ENCODE measurements at regions not wholly inside any gene's neighbourhood (a gene's known extent, or its start where the extent isn't known, plus 50 kb on each side); places are given as distances from the start of the nearest gene placed in this dataset.
"Not testable (repeated sequence)": the region's sequence is repeated elsewhere in the genome, so short reads cannot be mapped to it uniquely, and the experiment has no call there.

GRCh38 chr2:57488061-57488460, 558.5 kb upstream of the VRK2 start:
- no peaks in the 10 kb centered on the region for H3K27me3 ChIP-seq (ENCODE audit: control insufficient read depth in 3 of 3, insufficient read depth in 3 of 3, low read length in 3 of 3)
- H3K27ac ChIP-seq (ENCODE audit: low read depth in 1 of 3, low read length in 2 of 3): no peak overlapping the region
- no peaks in the 10 kb centered on the region for H3K9me3 ChIP-seq (ENCODE audit: control insufficient read depth in 2 of 2, insufficient read depth in 1 of 2, low read depth in 1 of 2, low read length in 1 of 2)
- FAIRE-seq: no peak
- no peaks in the 10 kb centered on the region for H3K4me1 ChIP-seq (ENCODE audit: control insufficient read depth in 3 of 3, insufficient read depth in 2 of 3, low read depth in 1 of 3, low read length in 2 of 3)
- no peaks in the 10 kb centered on the region for H3K36me3 ChIP-seq (ENCODE audit: control insufficient read depth in 3 of 3, insufficient read depth in 2 of 3, low read depth in 1 of 3, low read length in 3 of 3)
- no peak for DNase-seq
- H3K4me3 ChIP-seq (ENCODE audit: low read depth in 1 of 3, low read length in 3 of 3): no peak overlapping the region

- no peak for DNase-seq
- no peak for FAIRE-seq
- no peak overlapping the region for H3K27ac ChIP-seq (ENCODE audit: low read depth in 1 of 3, low read length in 2 of 3)
- no peaks in the 10 kb centered on the region for H3K9me3 ChIP-seq (ENCODE audit: control insufficient read depth in 2 of 2, insufficient read depth in 1 of 2, low read depth in 1 of 2, low read length in 1 of 2)
- H3K27me3 ChIP-seq (ENCODE audit: control insufficient read depth in 3 of 3, insufficient read depth in 3 of 3, low read length in 3 of 3): no peaks in the 10 kb centered on the region
- H3K4me1 ChIP-seq (ENCODE audit: control insufficient read depth in 3 of 3, insufficient read depth in 2 of 3, low read depth in 1 of 3, low read length in 2 of 3): no peaks in the 10 kb centered on the region
- 28 to 58% (median 53%) methylated on average over 1 of the region's 1 CpG for WGBS, 3 donors
- no peaks in the 10 kb centered on the region for H3K36me3 ChIP-seq (ENCODE audit: control insufficient read depth in 3 of 3, insufficient read depth in 2 of 3, low read depth in 1 of 3, low read length in 3 of 3)
- H3K4me3 ChIP-seq (ENCODE audit: low read depth in 1 of 3, low read length in 3 of 3): no peak overlapping the region
These were observed 555.9 kb upstream of the VRK2 start for GRCh38 chr2:57490741-57491140.

- Histone ChIP-seq H3K27ac (ENCODE audit: low read depth in 1 of 3, low read length in 2 of 3) (no peak overlapping the region), H3K4me3 (ENCODE audit: low read depth in 1 of 3, low read length in 3 of 3) (no peak overlapping the region), H3K36me3 (ENCODE audit: control insufficient read depth in 3 of 3, insufficient read depth in 2 of 3, low read depth in 1 of 3, low read length in 3 of 3) (no peaks in the 10 kb centered on the region), H3K9me3 (ENCODE audit: control insufficient read depth in 2 of 2, insufficient read depth in 1 of 2, low read depth in 1 of 2, low read length in 1 of 2) (no peaks in the 10 kb centered on the region), H3K4me1 (ENCODE audit: control insufficient read depth in 3 of 3, insufficient read depth in 2 of 3, low read depth in 1 of 3, low read length in 2 of 3) (no peaks in the 10 kb centered on the region), H3K27me3 (ENCODE audit: control insufficient read depth in 3 of 3, insufficient read depth in 3 of 3, low read length in 3 of 3) (no peaks in the 10 kb centered on the region)
- 75 to 86% (median 84%) methylated on average over 3 of the region's 3 CpGs for WGBS, 3 donors
- FAIRE-seq: no peak
- no peak for DNase-seq
These were observed 555.4 kb upstream of the VRK2 start for GRCh38 chr2:57491213-57491612.

GRCh38 chr2:57493966-57494365, 552.6 kb upstream of the VRK2 start:
- not testable (repeated sequence) for DNase-seq; H3K4me1 ChIP-seq (ENCODE audit: control insufficient read depth in 3 of 3, insufficient read depth in 2 of 3, low read depth in 1 of 3, low read length in 2 of 3); H3K9me3 ChIP-seq (ENCODE audit: control insufficient read depth in 2 of 2, insufficient read depth in 1 of 2, low read depth in 1 of 2, low read length in 1 of 2); FAIRE-seq; H3K27ac ChIP-seq (ENCODE audit: low read depth in 1 of 3, low read length in 2 of 3); H3K27me3 ChIP-seq (ENCODE audit: control insufficient read depth in 3 of 3, insufficient read depth in 3 of 3, low read length in 3 of 3); H3K36me3 ChIP-seq (ENCODE audit: control insufficient read depth in 3 of 3, insufficient read depth in 2 of 3, low read depth in 1 of 3, low read length in 3 of 3); H3K4me3 ChIP-seq (ENCODE audit: low read depth in 1 of 3, low read length in 3 of 3)
- WGBS, 3 donors: 76 to 84% (median 78%) methylated on average over 4 of the region's 4 CpGs

- DNase-seq (peak; percentile 36 to 49), FAIRE-seq (no peak)
- no peaks in the 10 kb centered on the region for H3K9me3 ChIP-seq (ENCODE audit: control insufficient read depth in 2 of 2, insufficient read depth in 1 of 2, low read depth in 1 of 2, low read length in 1 of 2)
- H3K4me1 ChIP-seq (ENCODE audit: control insufficient read depth in 3 of 3, insufficient read depth in 2 of 3, low read depth in 1 of 3, low read length in 2 of 3): no peaks in the 10 kb centered on the region
- H3K4me3 ChIP-seq (ENCODE audit: low read depth in 1 of 3, low read length in 3 of 3): no peak overlapping the region
- no peaks in the 10 kb centered on the region for H3K27me3 ChIP-seq (ENCODE audit: control insufficient read depth in 3 of 3, insufficient read depth in 3 of 3, low read length in 3 of 3)
- H3K36me3 ChIP-seq (ENCODE audit: control insufficient read depth in 3 of 3, insufficient read depth in 2 of 3, low read depth in 1 of 3, low read length in 3 of 3): no peaks in the 10 kb centered on the region
- WGBS, 3 donors: 9 to 20% (median 11%) methylated on average over 3 of the region's 3 CpGs
- no peak overlapping the region for H3K27ac ChIP-seq (ENCODE audit: low read depth in 1 of 3, low read length in 2 of 3)
These were observed 549.0 kb upstream of the VRK2 start for GRCh38 chr2:57497489-57498096.

- Histone ChIP-seq H3K27ac (ENCODE audit: low read depth in 1 of 3, low read length in 2 of 3) (no peak overlapping the region), H3K27me3 (ENCODE audit: control insufficient read depth in 3 of 3, insufficient read depth in 3 of 3, low read length in 3 of 3) (no peaks in the 10 kb centered on the region), H3K36me3 (ENCODE audit: control insufficient read depth in 3 of 3, insufficient read depth in 2 of 3, low read depth in 1 of 3, low read length in 3 of 3) (no peaks in the 10 kb centered on the region), H3K9me3 (ENCODE audit: control insufficient read depth in 2 of 2, insufficient read depth in 1 of 2, low read depth in 1 of 2, low read length in 1 of 2) (no peaks in the 10 kb centered on the region), H3K4me3 (ENCODE audit: low read depth in 1 of 3, low read length in 3 of 3) (no peak overlapping the region), H3K4me1 (ENCODE audit: control insufficient read depth in 3 of 3, insufficient read depth in 2 of 3, low read depth in 1 of 3, low read length in 2 of 3) (no peaks in the 10 kb centered on the region)
- no peak for DNase-seq
- WGBS, 3 donors: 6 to 49% (median 45%) methylated on average over 1 of the region's 1 CpG
- FAIRE-seq: no peak
These were observed 541.8 kb upstream of the VRK2 start for GRCh38 chr2:57504787-57505186.

GRCh38 chr2:57509189-57509588, 537.4 kb upstream of the VRK2 start:
- FAIRE-seq (no peak), DNase-seq (no peak)
- Histone ChIP-seq H3K4me3 (ENCODE audit: low read depth in 1 of 3, low read length in 3 of 3) (no peak overlapping the region), H3K4me1 (ENCODE audit: control insufficient read depth in 3 of 3, insufficient read depth in 2 of 3, low read depth in 1 of 3, low read length in 2 of 3) (no peaks in the 10 kb centered on the region), H3K9me3 (ENCODE audit: control insufficient read depth in 2 of 2, insufficient read depth in 1 of 2, low read depth in 1 of 2, low read length in 1 of 2) (no peaks in the 10 kb centered on the region), H3K27ac (ENCODE audit: low read depth in 1 of 3, low read length in 2 of 3) (no peak overlapping the region), H3K36me3 (ENCODE audit: control insufficient read depth in 3 of 3, insufficient read depth in 2 of 3, low read depth in 1 of 3, low read length in 3 of 3) (no peaks in the 10 kb centered on the region), H3K27me3 (ENCODE audit: control insufficient read depth in 3 of 3, insufficient read depth in 3 of 3, low read length in 3 of 3) (no peaks in the 10 kb centered on the region)
- whole genome bisulfite sequencing, 3 donors: 76 to 87% (median 83%) methylated on average over 2 of the region's 2 CpGs

GRCh38 chr2:57510704-57511103, 535.9 kb upstream of the VRK2 start:
- Histone ChIP-seq H3K9me3 (ENCODE audit: control insufficient read depth in 2 of 2, insufficient read depth in 1 of 2, low read depth in 1 of 2, low read length in 1 of 2) (no peaks in the 10 kb centered on the region), H3K4me1 (ENCODE audit: control insufficient read depth in 3 of 3, insufficient read depth in 2 of 3, low read depth in 1 of 3, low read length in 2 of 3) (no peaks in the 10 kb centered on the region), H3K27ac (ENCODE audit: low read depth in 1 of 3, low read length in 2 of 3) (no peak overlapping the region), H3K27me3 (ENCODE audit: control insufficient read depth in 3 of 3, insufficient read depth in 3 of 3, low read length in 3 of 3) (no peaks in the 10 kb centered on the region), H3K4me3 (ENCODE audit: low read depth in 1 of 3, low read length in 3 of 3) (no peak overlapping the region), H3K36me3 (ENCODE audit: control insufficient read depth in 3 of 3, insufficient read depth in 2 of 3, low read depth in 1 of 3, low read length in 3 of 3) (no peaks in the 10 kb centered on the region)
- no peak for DNase-seq
- 59 to 68% (median 67%) methylated on average over 4 of the region's 4 CpGs for WGBS, 3 donors
- no peak for FAIRE-seq

GRCh38 chr2:57515366-57515765, 531.2 kb upstream of the VRK2 start:
- no peaks in the 10 kb centered on the region for H3K9me3 ChIP-seq (ENCODE audit: control insufficient read depth in 2 of 2, insufficient read depth in 1 of 2, low read depth in 1 of 2, low read length in 1 of 2)
- DNase-seq: no peak
- H3K36me3 ChIP-seq (ENCODE audit: control insufficient read depth in 3 of 3, insufficient read depth in 2 of 3, low read depth in 1 of 3, low read length in 3 of 3): no peaks in the 10 kb centered on the region
- 41 to 55% (median 50%) methylated on average over 3 of the region's 3 CpGs for WGBS, 3 donors
- H3K4me1 ChIP-seq (ENCODE audit: control insufficient read depth in 3 of 3, insufficient read depth in 2 of 3, low read depth in 1 of 3, low read length in 2 of 3): no peaks in the 10 kb centered on the region
- no peak overlapping the region for H3K4me3 ChIP-seq (ENCODE audit: low read depth in 1 of 3, low read length in 3 of 3)
- FAIRE-seq: no peak
- H3K27me3 ChIP-seq (ENCODE audit: control insufficient read depth in 3 of 3, insufficient read depth in 3 of 3, low read length in 3 of 3): no peaks in the 10 kb centered on the region
- no peak overlapping the region for H3K27ac ChIP-seq (ENCODE audit: low read depth in 1 of 3, low read length in 2 of 3)
